HEK293 (cell line): ENCODE measurements at regions not wholly inside any gene's neighbourhood (a gene's known extent, or its start where the extent isn't known, plus 50 kb on each side); places are given as distances from the start of the nearest gene placed in this dataset.
A peak's percentile ranks its signal among the peaks of the same experiment; 100 is the strongest.

Experiments
- CTCF ChIA-PET: fragments of 350-600 bp; formaldehyde crosslinking; extraction: SDS; loops from one replicate; lab custom pipeline; 2021; ENCODE audit warnings: antibody characterized with exemption; lab: Yijun Ruan, JAX
- POLR2A ChIA-PET: fragments of 300-600 bp; formaldehyde crosslinking; extraction: SDS; loops from one replicate; lab custom pipeline; 2020; ENCODE audit warnings: antibody characterized with exemption, inconsistent platforms; lab: Yijun Ruan, JAX
- H3K27ac ChIP-seq: fragments of 200-500 bp; sonication (Bioruptor generic); 2 replicates; pipeline ENCODE4 v1.5.1; 2014; ENCODE audit warnings: low read depth, low read length, control low read depth, inconsistent platforms; ENCODE audit errors: extremely low read depth
- H3K36me3 ChIP-seq, 2 experiments: fragments of 200-500 bp in 1 of 2; sonication (Bioruptor generic) in 1 of 2; 1 replicate in 1 of 2; 2 replicates in 1 of 2; pipeline ENCODE4 v1.5.1; 2014 to 2017; ENCODE audit warnings: inconsistent platforms in 2 of 2, low read length in 2 of 2; ENCODE audit not compliant: control insufficient read depth in 2 of 2, insufficient read depth in 1 of 2
- H3K4me1 ChIP-seq: fragments of 200-500 bp; sonication (Bioruptor generic); 2 replicates; pipeline ENCODE4 v1.5.1; 2014; ENCODE audit warnings: mild to moderate bottlenecking, low read length, inconsistent platforms; ENCODE audit not compliant: control insufficient read depth, insufficient read depth
- H3K4me3 ChIP-seq: 2 replicates; pipeline ENCODE4 v1.5.1; 2011; ENCODE audit warnings: low read depth, mild to moderate bottlenecking, control low read depth, low read length, moderate library complexity
- H3K9me3 ChIP-seq: fragments of 200-500 bp; sonication (Bioruptor generic); 2 replicates; pipeline ENCODE4 v1.5.1; 2014; ENCODE audit warnings: low read depth, low read length, inconsistent platforms; ENCODE audit not compliant: control insufficient read depth, insufficient read depth
- AEBP2 ChIP-seq: fragments of 450-650 bp; formaldehyde crosslinking; IDR thresholded peaks from 2 replicates; pipeline ENCODE4 v1.5.1; 2016; ENCODE audit warnings: missing biosample characterization, missing genetic modification characterization, borderline replicate concordance
- GLIS1 ChIP-seq: fragments of 450-650 bp; formaldehyde crosslinking; IDR thresholded peaks from 2 replicates; pipeline ENCODE4 v1.5.1; 2016; ENCODE audit warnings: missing biosample characterization, missing genetic modification characterization
- HOXA7 ChIP-seq: sonication (generic); formaldehyde crosslinking; IDR thresholded peaks from 2 replicates; pipeline ENCODE4 v1.8.1; 2022; ENCODE audit warnings: missing genetic modification reagents, borderline replicate concordance
- KLF8 ChIP-seq: fragments of 450-650 bp; formaldehyde crosslinking; IDR thresholded peaks from 2 replicates; pipeline ENCODE4 v1.5.1; 2016; ENCODE audit warnings: missing biosample characterization, missing genetic modification characterization
- MEIS1 ChIP-seq: sonication (generic); formaldehyde crosslinking; IDR thresholded peaks from 2 replicates; pipeline ENCODE4 v1.8.1; 2022; ENCODE audit warnings: missing genetic modification reagents, mild to moderate bottlenecking, borderline replicate concordance
- SCRT2 ChIP-seq: fragments of 450-650 bp; formaldehyde crosslinking; IDR thresholded peaks from 2 replicates; pipeline ENCODE4 v1.5.1; 2016; ENCODE audit warnings: missing biosample characterization, missing genetic modification characterization
- ZBTB20 ChIP-seq: fragments of 450-650 bp; formaldehyde crosslinking; IDR thresholded peaks from 2 replicates; pipeline ENCODE4 v1.5.1; 2016; ENCODE audit warnings: missing biosample characterization, missing genetic modification characterization
- ZFHX2 ChIP-seq: fragments of 450-650 bp; formaldehyde crosslinking; conservative IDR thresholded peaks from 2 replicates; pipeline ENCODE4 v1.5.1; 2016; ENCODE audit warnings: missing biosample characterization, missing genetic modification characterization
- ZNF10 ChIP-seq: fragments of 450-650 bp; formaldehyde crosslinking; IDR thresholded peaks from 2 replicates; pipeline ENCODE4 v1.5.1; 2017; ENCODE audit warnings: missing biosample characterization, missing genetic modification characterization
- ZNF112 ChIP-seq: fragments of 450-650 bp; formaldehyde crosslinking; IDR thresholded peaks from 2 replicates; pipeline ENCODE4 v1.5.0; 2017; ENCODE audit warnings: missing biosample characterization, missing genetic modification characterization
- ZNF114 ChIP-seq: fragments of 450-650 bp; formaldehyde crosslinking; IDR thresholded peaks from 2 replicates; pipeline ENCODE4 v1.5.0; 2017; ENCODE audit warnings: missing biosample characterization, missing genetic modification characterization
- ZNF155 ChIP-seq: fragments of 450-650 bp; formaldehyde crosslinking; IDR thresholded peaks from 2 replicates; pipeline ENCODE4 v1.5.1; 2016; ENCODE audit warnings: missing biosample characterization, missing genetic modification characterization
- ZNF184 ChIP-seq: fragments of 450-650 bp; IDR thresholded peaks from 2 replicates; pipeline ENCODE4 v1.5.1; 2018; ENCODE audit warnings: missing biosample characterization, mild to moderate bottlenecking, missing genetic modification characterization
- ZNF24 ChIP-seq: fragments of 450-650 bp; formaldehyde crosslinking; IDR thresholded peaks from 2 replicates; pipeline ENCODE4 v1.5.1; 2016; ENCODE audit warnings: missing biosample characterization, missing genetic modification characterization
- ZNF302 ChIP-seq: fragments of 450-650 bp; formaldehyde crosslinking; IDR thresholded peaks from 2 replicates; pipeline ENCODE4 v1.5.1; 2016; ENCODE audit warnings: missing biosample characterization, missing genetic modification characterization, low read depth
- ZNF335 ChIP-seq: fragments of 450-650 bp; formaldehyde crosslinking; conservative IDR thresholded peaks from 2 replicates; pipeline ENCODE4 v1.5.1; 2016; ENCODE audit warnings: missing biosample characterization, missing genetic modification characterization
- ZNF423 ChIP-seq: fragments of 450-650 bp; formaldehyde crosslinking; IDR thresholded peaks from 2 replicates; pipeline ENCODE4 v1.5.1; 2016; ENCODE audit warnings: missing biosample characterization, missing genetic modification characterization
- ZNF549 ChIP-seq: fragments of 450-650 bp; IDR thresholded peaks from 2 replicates; pipeline ENCODE4 v1.5.1; 2018; ENCODE audit warnings: missing biosample characterization, missing genetic modification characterization, mild to moderate bottlenecking, inconsistent platforms, moderate library complexity
- ZNF558 ChIP-seq: fragments of 450-650 bp; formaldehyde crosslinking; IDR thresholded peaks from 2 replicates; pipeline ENCODE4 v1.5.1; 2016; ENCODE audit warnings: missing biosample characterization, missing genetic modification characterization
- ZNF596 ChIP-seq: fragments of 450-650 bp; IDR thresholded peaks from 2 replicates; pipeline ENCODE4 v1.5.0; 2018; ENCODE audit warnings: missing biosample characterization, mild to moderate bottlenecking, missing genetic modification characterization, moderate library complexity
- ZNF600 ChIP-seq: fragments of 450-650 bp; formaldehyde crosslinking; IDR thresholded peaks from 2 replicates; pipeline ENCODE4 v1.5.1; 2016; ENCODE audit warnings: missing biosample characterization, missing genetic modification characterization
- ZNF704 ChIP-seq: fragments of 450-650 bp; formaldehyde crosslinking; IDR thresholded peaks from 2 replicates; pipeline ENCODE4 v1.5.1; 2016; ENCODE audit warnings: missing biosample characterization, missing genetic modification characterization
- ZSCAN5A ChIP-seq: fragments of 450-650 bp; formaldehyde crosslinking; IDR thresholded peaks from 2 replicates; pipeline ENCODE4 v1.5.1; 2016; ENCODE audit warnings: missing biosample characterization, missing genetic modification characterization
- TF ChIP-seq, protein P1 (sequence below): fragments of 450-650 bp; formaldehyde crosslinking; IDR thresholded peaks from 2 replicates; pipeline ENCODE4 v1.5.1; 2017; ENCODE audit warnings: missing biosample characterization, missing genetic modification characterization
- TF ChIP-seq, protein P2 (sequence below): fragments of 450-650 bp; formaldehyde crosslinking; optimal IDR thresholded peaks from 2 replicates; pipeline ENCODE3; 2016; ENCODE audit warnings: missing biosample characterization, mild to moderate bottlenecking, missing genetic modification characterization
- TF ChIP-seq, protein P3 (sequence below): fragments of 450-650 bp; formaldehyde crosslinking; IDR thresholded peaks from 2 replicates; pipeline ENCODE4 v1.5.1; 2016; ENCODE audit warnings: missing biosample characterization, missing genetic modification characterization
- TF ChIP-seq, protein P4 (sequence below): fragments of 450-650 bp; formaldehyde crosslinking; IDR thresholded peaks from 2 replicates; pipeline ENCODE4 v1.5.1; 2016; ENCODE audit warnings: missing biosample characterization, missing genetic modification characterization

- POLR2A ChIA-PET: no interaction called here
- TF ChIP-seq ZNF302 (tag by site-specific recombination) (no peak), ZNF155 (tag by site-specific recombination) (no peak), ZNF558 (no peak), KLF8 (no peak), ZSCAN5A (tag by site-specific recombination) (no peak), ZFHX2 (tag by site-specific recombination) (no peak), ZNF24 (no peak), ZBTB20 (tag by site-specific recombination) (no peak), ZNF549 (no peak), ZNF112 (tag by site-specific recombination) (no peak), ZNF704 (tag by site-specific recombination) (no peak), ZNF184 (no peak), HOXA7 (CRISPR knock-in tag) (no peak), MEIS1 (CRISPR knock-in tag) (no peak), ZNF600 (tag by site-specific recombination) (no peak), SCRT2 (tag by site-specific recombination) (no peak), ZNF596 (tag by site-specific recombination) (no peak)
- TF ChIP-seq, protein P1, sequence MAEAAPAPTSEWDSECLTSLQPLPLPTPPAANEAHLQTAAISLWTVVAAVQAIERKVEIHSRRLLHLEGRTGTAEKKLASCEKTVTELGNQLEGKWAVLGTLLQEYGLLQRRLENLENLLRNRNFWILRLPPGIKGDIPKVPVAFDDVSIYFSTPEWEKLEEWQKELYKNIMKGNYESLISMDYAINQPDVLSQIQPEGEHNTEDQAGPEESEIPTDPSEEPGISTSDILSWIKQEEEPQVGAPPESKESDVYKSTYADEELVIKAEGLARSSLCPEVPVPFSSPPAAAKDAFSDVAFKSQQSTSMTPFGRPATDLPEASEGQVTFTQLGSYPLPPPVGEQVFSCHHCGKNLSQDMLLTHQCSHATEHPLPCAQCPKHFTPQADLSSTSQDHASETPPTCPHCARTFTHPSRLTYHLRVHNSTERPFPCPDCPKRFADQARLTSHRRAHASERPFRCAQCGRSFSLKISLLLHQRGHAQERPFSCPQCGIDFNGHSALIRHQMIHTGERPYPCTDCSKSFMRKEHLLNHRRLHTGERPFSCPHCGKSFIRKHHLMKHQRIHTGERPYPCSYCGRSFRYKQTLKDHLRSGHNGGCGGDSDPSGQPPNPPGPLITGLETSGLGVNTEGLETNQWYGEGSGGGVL: no peak
- TF ChIP-seq, protein P2, sequence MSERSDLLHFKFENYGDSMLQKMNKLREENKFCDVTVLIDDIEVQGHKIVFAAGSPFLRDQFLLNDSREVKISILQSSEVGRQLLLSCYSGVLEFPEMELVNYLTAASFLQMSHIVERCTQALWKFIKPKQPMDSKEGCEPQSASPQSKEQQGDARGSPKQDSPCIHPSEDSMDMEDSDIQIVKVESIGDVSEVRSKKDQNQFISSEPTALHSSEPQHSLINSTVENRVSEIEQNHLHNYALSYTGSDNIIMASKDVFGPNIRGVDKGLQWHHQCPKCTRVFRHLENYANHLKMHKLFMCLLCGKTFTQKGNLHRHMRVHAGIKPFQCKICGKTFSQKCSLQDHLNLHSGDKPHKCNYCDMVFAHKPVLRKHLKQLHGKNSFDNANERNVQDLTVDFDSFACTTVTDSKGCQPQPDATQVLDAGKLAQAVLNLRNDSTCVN (tag by site-specific recombination): no peak
- TF ChIP-seq, protein P3, sequence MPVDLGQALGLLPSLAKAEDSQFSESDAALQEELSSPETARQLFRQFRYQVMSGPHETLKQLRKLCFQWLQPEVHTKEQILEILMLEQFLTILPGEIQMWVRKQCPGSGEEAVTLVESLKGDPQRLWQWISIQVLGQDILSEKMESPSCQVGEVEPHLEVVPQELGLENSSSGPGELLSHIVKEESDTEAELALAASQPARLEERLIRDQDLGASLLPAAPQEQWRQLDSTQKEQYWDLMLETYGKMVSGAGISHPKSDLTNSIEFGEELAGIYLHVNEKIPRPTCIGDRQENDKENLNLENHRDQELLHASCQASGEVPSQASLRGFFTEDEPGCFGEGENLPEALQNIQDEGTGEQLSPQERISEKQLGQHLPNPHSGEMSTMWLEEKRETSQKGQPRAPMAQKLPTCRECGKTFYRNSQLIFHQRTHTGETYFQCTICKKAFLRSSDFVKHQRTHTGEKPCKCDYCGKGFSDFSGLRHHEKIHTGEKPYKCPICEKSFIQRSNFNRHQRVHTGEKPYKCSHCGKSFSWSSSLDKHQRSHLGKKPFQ (tag by site-specific recombination): no peak
- Histone ChIP-seq H3K4me1 (no peaks in the 10 kb centered on the region), H3K36me3 (no peaks in the 10 kb centered on the region), H3K27ac (no peak overlapping the region), H3K4me3 (no peak overlapping the region), H3K9me3 (no peaks in the 10 kb centered on the region)
- CTCF ChIA-PET: interaction anchor here (1.6 kb wide), 1 partner anchor 54 kb away, joined by 5 read pairs; no protein-coding TSS in a partner anchor
Observed at GRCh38 chr3:98655666-98656065, 62.3 kb upstream of the CPOX start.

GRCh38 chr3:98657457-98657856 lies 64.0 kb upstream of the CPOX start:
- ChIA-PET CTCF (interaction anchor here (0.6 to 1.3 kb wide), 5 partner anchors 10 to 160 kb away, joined by 3 to 8 read pairs (median 3); no protein-coding TSS in a partner anchor), POLR2A (no interaction called here)
- Histone ChIP-seq H3K27ac (no peak overlapping the region), H3K36me3 (no peaks in the 10 kb centered on the region), H3K4me3 (no peak overlapping the region), H3K9me3 (no peaks in the 10 kb centered on the region), H3K4me1 (no peaks in the 10 kb centered on the region)
- TF ChIP-seq ZNF114 (tag by site-specific recombination): no peak
- TF ChIP-seq, protein P4, sequence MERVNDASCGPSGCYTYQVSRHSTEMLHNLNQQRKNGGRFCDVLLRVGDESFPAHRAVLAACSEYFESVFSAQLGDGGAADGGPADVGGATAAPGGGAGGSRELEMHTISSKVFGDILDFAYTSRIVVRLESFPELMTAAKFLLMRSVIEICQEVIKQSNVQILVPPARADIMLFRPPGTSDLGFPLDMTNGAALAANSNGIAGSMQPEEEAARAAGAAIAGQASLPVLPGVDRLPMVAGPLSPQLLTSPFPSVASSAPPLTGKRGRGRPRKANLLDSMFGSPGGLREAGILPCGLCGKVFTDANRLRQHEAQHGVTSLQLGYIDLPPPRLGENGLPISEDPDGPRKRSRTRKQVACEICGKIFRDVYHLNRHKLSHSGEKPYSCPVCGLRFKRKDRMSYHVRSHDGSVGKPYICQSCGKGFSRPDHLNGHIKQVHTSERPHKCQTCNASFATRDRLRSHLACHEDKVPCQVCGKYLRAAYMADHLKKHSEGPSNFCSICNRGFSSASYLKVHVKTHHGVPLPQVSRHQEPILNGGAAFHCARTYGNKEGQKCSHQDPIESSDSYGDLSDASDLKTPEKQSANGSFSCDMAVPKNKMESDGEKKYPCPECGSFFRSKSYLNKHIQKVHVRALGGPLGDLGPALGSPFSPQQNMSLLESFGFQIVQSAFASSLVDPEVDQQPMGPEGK: 0 out of 2 replicates have a peak, but pooled peaks have one; percentile 19
- TF ChIP-seq ZNF10 (tag by site-specific recombination): peak; percentile 53; the same call in 1 of the 2 replicates
- no peak for TF ChIP-seq AEBP2 (tag by site-specific recombination)
- 0 out of 2 replicates have a peak, but pooled peaks have one; percentile 8 for TF ChIP-seq ZNF335 (tag by site-specific recombination)
- 0 out of 2 replicates have a peak, but pooled peaks have one; percentile 8 for TF ChIP-seq GLIS1 (tag by site-specific recombination)
- peak; percentile 69; the same call in 1 of the 2 replicates for TF ChIP-seq ZNF423
